ENCODE measurements at regions not wholly inside any gene's neighbourhood (a gene's known extent, or its start where the extent isn't known, plus 50 kb on each side); places are given as distances from the start of the nearest gene placed in this dataset.
A peak's percentile ranks its signal among the peaks of the same experiment; 100 is the strongest.

- BruUV-seq (replicated peaks): no TSS peak
- no peak overlapping the region for H3K4ac ChIP-seq (ENCODE audit: low read depth, low read length)
- H2BK20ac ChIP-seq (ENCODE audit: low read depth, low read length): no peak overlapping the region
- H3K36me3 ChIP-seq (ENCODE audit: control insufficient read depth, insufficient read depth, low read length): no peaks in the 10 kb centered on the region
- H3K9me3 ChIP-seq (ENCODE audit: control insufficient read depth, insufficient read depth, low read length): no peaks in the 10 kb centered on the region
- H2BK15ac ChIP-seq (ENCODE audit: low read depth, low read length): no peak overlapping the region
- no peak overlapping the region for H3K18ac ChIP-seq (ENCODE audit: low read depth, low read length)
- no peaks in the 10 kb centered on the region for H4K20me1 ChIP-seq (ENCODE audit: insufficient read depth, low read length)
- H2BK120ac ChIP-seq (ENCODE audit: low read depth, low read length): no peak overlapping the region
- no peak overlapping the region for H3K27ac ChIP-seq (ENCODE audit: insufficient read depth, low read length)
- no peak overlapping the region for H3K23ac ChIP-seq (ENCODE audit: low read depth, low read length)
- no peak overlapping the region for H3K9ac ChIP-seq (ENCODE audit: low read depth, low read length)
- no peak overlapping the region for H2BK5ac ChIP-seq (ENCODE audit: low read depth, low read length, poor library complexity, severe bottlenecking)
- TF ChIP-seq MAFK (IDR thresholded peaks at IDR 0.05; ENCODE audit: low read depth, low read length) (no peak), MAZ (IDR thresholded peaks at IDR 0.05; ENCODE audit: borderline replicate concordance, low read depth, low read length) (no peak), BHLHE40 (IDR thresholded peaks at IDR 0.05; ENCODE audit: low read depth, low read length) (no peak), RFX5 (IDR thresholded peaks at IDR 0.05; ENCODE audit: low read depth, low read length) (no peak), RCOR1 (IDR thresholded peaks at IDR 0.05; ENCODE audit: insufficient replicate concordance, low read length) (no peak), FOS (IDR thresholded peaks at IDR 0.05; ENCODE audit: low read depth, low read length) (no peak), USF2 (IDR thresholded peaks at IDR 0.05; ENCODE audit: low read depth, low read length) (no peak), POLR2A (IDR thresholded peaks at IDR 0.05; ENCODE audit: low read depth, low read length) (no peak), MXI1 (IDR thresholded peaks at IDR 0.05; ENCODE audit: borderline replicate concordance, low read depth, low read length) (no peak), SMC3 (IDR thresholded peaks at IDR 0.05; ENCODE audit: low read depth, low read length) (no peak)
- TF ChIP-seq, protein P1, sequence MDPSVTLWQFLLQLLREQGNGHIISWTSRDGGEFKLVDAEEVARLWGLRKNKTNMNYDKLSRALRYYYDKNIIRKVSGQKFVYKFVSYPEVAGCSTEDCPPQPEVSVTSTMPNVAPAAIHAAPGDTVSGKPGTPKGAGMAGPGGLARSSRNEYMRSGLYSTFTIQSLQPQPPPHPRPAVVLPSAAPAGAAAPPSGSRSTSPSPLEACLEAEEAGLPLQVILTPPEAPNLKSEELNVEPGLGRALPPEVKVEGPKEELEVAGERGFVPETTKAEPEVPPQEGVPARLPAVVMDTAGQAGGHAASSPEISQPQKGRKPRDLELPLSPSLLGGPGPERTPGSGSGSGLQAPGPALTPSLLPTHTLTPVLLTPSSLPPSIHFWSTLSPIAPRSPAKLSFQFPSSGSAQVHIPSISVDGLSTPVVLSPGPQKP (IDR thresholded peaks at IDR 0.05; ENCODE audit: borderline replicate concordance, low read depth, low read length): no peak
- no peaks in the 10 kb centered on the region for H3K9me1 ChIP-seq (ENCODE audit: insufficient read depth, low read length)
- H3K27me3 ChIP-seq (ENCODE audit: control insufficient read depth, insufficient read depth, low read length): no peaks in the 10 kb centered on the region; the same call in 1 of the 2 replicates
- no peak overlapping the region for H4K8ac ChIP-seq (ENCODE audit: low read depth in 2 of 2, low read length in 2 of 2)
- DNase-seq (no peak), ATAC-seq (ENCODE audit: low read depth) (no peak)
- intact Hi-C loops (cut with micrococcal nuclease): no loop called here
- no peak overlapping the region for H4K5ac ChIP-seq (ENCODE audit: low read depth, low read length)
- CTCF ChIA-PET: no interaction called here
- peak overlapping the region; percentile 14 for H2AFZ ChIP-seq (replicated peaks; ENCODE audit: low read length, poor library complexity)
- no peaks in the 10 kb centered on the region; the same call in 1 of the 2 replicates for H3K4me1 ChIP-seq (ENCODE audit: control insufficient read depth, insufficient read depth, low read length)
- POLR2A ChIA-PET (ENCODE audit: unreplicated experiment): no interaction called here
- no peak overlapping the region for H3K14ac ChIP-seq (replicated peaks; ENCODE audit: low read depth, low read length)
- no peak overlapping the region for H2AK9ac ChIP-seq (replicated peaks; ENCODE audit: low read depth, low read length, poor library complexity)
- no peak overlapping the region for H3K4me3 ChIP-seq (ENCODE audit: insufficient read depth, low read depth, low read length)
- dilution Hi-C loops (cut with HindIII; ENCODE audit: low sequenced_read_pairs, unreplicated experiment): no loop called here
- H3K4me2 ChIP-seq (ENCODE audit: low read depth, low read length): no peak overlapping the region
- in situ Hi-C loops (cut with MboI; ENCODE audit: low sequenced_read_pairs): no loop called here
- H2AK5ac ChIP-seq (ENCODE audit: low read depth, low read length): no peak overlapping the region
- WGBS, 2 experiments (ENCODE audit: extremely low coverage in 2 of 2, insufficient read length in 1 of 2): 73% methylated on average over 10 of the region's 24 CpGs; no CpG with 5 or more reads in 1 of the 2 experiments
- no peak overlapping the region for H4K91ac ChIP-seq (ENCODE audit: insufficient read depth, low read depth, low read length)
- no peak overlapping the region for H3K56ac ChIP-seq (ENCODE audit: extremely low read depth, insufficient read depth, low read length)
- no peaks in the 10 kb centered on the region for H3K79me1 ChIP-seq (ENCODE audit: low read depth in 1 of 2, low read length in 2 of 2)
Measured at GRCh38 chr1:207219979-207220889, 101.2 kb upstream of the CD55 start.
